Osteocyte (in vitro differentiated cells): ENCODE measurements at regions not wholly inside any gene's neighbourhood (a gene's known extent, or its start where the extent isn't known, plus 50 kb on each side); places are given as distances from the start of the nearest gene placed in this dataset.

Source experiments
- DNase-seq: peaks from one replicate; pipeline ENCODE4 v3.0.0; 2021; ENCODE audit warnings: mixed read lengths; ENCODE audit not compliant: unreplicated experiment; ENCODE audit errors: extremely low spot score
- H3K27ac Mint-ChIP-seq: one replicate; pipeline ENCODE4 v1.8.0; 2021; ENCODE audit warnings: mild to moderate bottlenecking, mixed read lengths; ENCODE audit not compliant: unreplicated experiment
- H3K27me3 Mint-ChIP-seq: one replicate; pipeline ENCODE4 v1.8.0; 2021; ENCODE audit warnings: mixed read lengths; ENCODE audit not compliant: unreplicated experiment
- H3K36me3 Mint-ChIP-seq: one replicate; pipeline ENCODE4 v1.8.0; 2021; ENCODE audit warnings: mixed read lengths; ENCODE audit not compliant: unreplicated experiment
- H3K4me1 Mint-ChIP-seq: one replicate; pipeline ENCODE4 v1.8.0; 2021; ENCODE audit warnings: mixed read lengths; ENCODE audit not compliant: unreplicated experiment
- H3K4me3 Mint-ChIP-seq: one replicate; pipeline ENCODE4 v1.8.0; 2021; ENCODE audit warnings: mild to moderate bottlenecking, moderate library complexity, mixed read lengths; ENCODE audit not compliant: unreplicated experiment
- H3K9me3 Mint-ChIP-seq: one replicate; pipeline ENCODE4 v1.8.0; 2021; ENCODE audit warnings: mixed read lengths; ENCODE audit not compliant: unreplicated experiment
- CTCF ChIP-seq: fragments of 200-600 bp; sonication (generic); IDR thresholded peaks from 2 replicates; pipeline ENCODE4 v1.5.0; 2021; ENCODE audit warnings: antibody characterized with exemption, mild to moderate bottlenecking, moderate library complexity

- Mint-ChIP-seq H3K4me1 (peaks cover 62% of the 10 kb centered on the region), H3K9me3 (no peaks in the 10 kb centered on the region), H3K27me3 (no peaks in the 10 kb centered on the region), H3K27ac (peak overlapping the region; percentile 96), H3K36me3 (no peaks in the 10 kb centered on the region), H3K4me3 (peak overlapping the region; percentile 14)
- TF ChIP-seq CTCF, result no peak
- DNase-seq, result no peak
These were observed 451.0 kb downstream of the SLC4A3 start for GRCh38 chr2:220078439-220078838.

- H3K4me3 Mint-ChIP-seq, result no peak overlapping the region
- H3K9me3 Mint-ChIP-seq, result no peaks in the 10 kb centered on the region
- H3K36me3 Mint-ChIP-seq, result no peaks in the 10 kb centered on the region
- no peaks in the 10 kb centered on the region for H3K27me3 Mint-ChIP-seq
- peaks cover 51% of the 10 kb centered on the region for H3K4me1 Mint-ChIP-seq
- no peak for TF ChIP-seq CTCF
- H3K27ac Mint-ChIP-seq, result no peak overlapping the region
- no peak for DNase-seq
These were observed 452.2 kb downstream of the SLC4A3 start for GRCh38 chr2:220079595-220079994.

- no peak for DNase-seq
- no peak for TF ChIP-seq CTCF
- Mint-ChIP-seq H3K27me3 (no peaks in the 10 kb centered on the region), H3K36me3 (no peaks in the 10 kb centered on the region), H3K9me3 (no peaks in the 10 kb centered on the region), H3K4me3 (no peak overlapping the region), H3K4me1 (peaks cover 37% of the 10 kb centered on the region), H3K27ac (no peak overlapping the region)
These were observed 453.7 kb downstream of the SLC4A3 start for GRCh38 chr2:220081171-220081570.

- peaks cover 19% of the 10 kb centered on the region for H3K4me1 Mint-ChIP-seq
- H3K9me3 Mint-ChIP-seq, result no peaks in the 10 kb centered on the region
- H3K36me3 Mint-ChIP-seq, result no peaks in the 10 kb centered on the region
- H3K4me3 Mint-ChIP-seq, result no peak overlapping the region
- peak overlapping the region; percentile 92 for H3K27ac Mint-ChIP-seq
- peak; percentile 46 for TF ChIP-seq CTCF
- no peaks in the 10 kb centered on the region for H3K27me3 Mint-ChIP-seq
- peak; percentile 85 for DNase-seq
These were observed 462.6 kb downstream of the SLC4A3 start for GRCh38 chr2:220090050-220090449.

- no peaks in the 10 kb centered on the region for H3K36me3 Mint-ChIP-seq
These were observed 469.0 kb downstream of the SLC4A3 start for GRCh38 chr2:220096406-220096805.

More at GRCh38 chr2:220096406-220096805, 469.0 kb downstream of the SLC4A3 start:
- peaks cover 5% of the 10 kb centered on the region for H3K9me3 Mint-ChIP-seq
- no peak overlapping the region for H3K27ac Mint-ChIP-seq
- H3K4me3 Mint-ChIP-seq, result no peak overlapping the region
- no peak for TF ChIP-seq CTCF
- H3K27me3 Mint-ChIP-seq, result no peaks in the 10 kb centered on the region
- H3K4me1 Mint-ChIP-seq, result no peaks in the 10 kb centered on the region
- DNase-seq, result no peak
